ENCODE measurements at regions not wholly inside any gene's neighbourhood (a gene's known extent, or its start where the extent isn't known, plus 50 kb on each side); places are given as distances from the start of the nearest gene placed in this dataset.

DNA sequence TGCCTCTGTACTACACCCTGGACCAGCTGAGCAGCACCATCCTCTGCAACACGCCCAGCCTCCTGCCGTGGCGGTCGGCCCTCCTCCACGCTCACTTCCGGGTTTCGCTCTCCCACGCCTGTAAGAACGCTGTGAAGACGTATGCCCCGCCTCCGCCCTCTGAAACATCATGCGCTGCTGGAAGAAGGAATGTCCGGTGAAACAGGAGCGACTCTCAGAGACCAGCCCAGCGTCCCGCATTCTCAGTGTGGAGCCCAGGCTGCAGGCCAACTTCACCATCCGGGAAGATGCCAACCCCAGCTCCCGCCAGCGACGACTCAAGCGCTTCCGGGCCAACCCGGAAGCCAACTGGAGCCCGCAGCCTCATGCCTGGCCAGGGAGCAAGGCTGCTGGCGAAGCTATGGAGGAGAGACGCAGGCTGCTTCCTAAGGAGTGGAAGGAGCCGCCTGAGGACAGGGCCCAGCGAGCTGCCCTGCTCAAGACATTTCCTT lies 186.1 kb upstream of the SLITRK2 start:
- no peak for DNase-seq (ENCODE audit: low read depth)

- DNase-seq (ENCODE audit: low read depth): no peak
Observed at GRCh38 chrX:145654486-145654885, 163.1 kb upstream of the SLITRK2 start.

DNA sequence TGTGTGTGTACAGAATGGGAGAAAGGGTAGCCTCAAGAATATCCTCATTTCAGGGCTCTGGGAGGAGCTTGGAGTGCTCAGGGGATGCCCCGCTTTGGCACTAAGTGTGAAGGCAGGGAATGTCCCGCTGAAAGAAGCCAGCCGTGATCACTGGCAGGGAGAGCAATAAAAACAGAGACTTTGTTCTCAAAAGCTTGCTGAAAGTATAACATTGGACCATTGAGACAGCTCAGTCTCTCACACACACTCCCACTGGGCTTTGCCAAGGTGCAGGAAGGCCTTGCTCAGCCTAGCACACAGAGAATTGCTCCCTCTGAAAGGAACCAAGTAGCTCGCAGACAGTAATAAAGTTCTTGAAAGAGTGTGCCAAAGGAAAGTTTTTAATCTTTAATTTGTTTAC lies 143.8 kb upstream of the SLITRK2 start:
- DNase-seq (ENCODE audit: low read depth): no peak

DNA sequence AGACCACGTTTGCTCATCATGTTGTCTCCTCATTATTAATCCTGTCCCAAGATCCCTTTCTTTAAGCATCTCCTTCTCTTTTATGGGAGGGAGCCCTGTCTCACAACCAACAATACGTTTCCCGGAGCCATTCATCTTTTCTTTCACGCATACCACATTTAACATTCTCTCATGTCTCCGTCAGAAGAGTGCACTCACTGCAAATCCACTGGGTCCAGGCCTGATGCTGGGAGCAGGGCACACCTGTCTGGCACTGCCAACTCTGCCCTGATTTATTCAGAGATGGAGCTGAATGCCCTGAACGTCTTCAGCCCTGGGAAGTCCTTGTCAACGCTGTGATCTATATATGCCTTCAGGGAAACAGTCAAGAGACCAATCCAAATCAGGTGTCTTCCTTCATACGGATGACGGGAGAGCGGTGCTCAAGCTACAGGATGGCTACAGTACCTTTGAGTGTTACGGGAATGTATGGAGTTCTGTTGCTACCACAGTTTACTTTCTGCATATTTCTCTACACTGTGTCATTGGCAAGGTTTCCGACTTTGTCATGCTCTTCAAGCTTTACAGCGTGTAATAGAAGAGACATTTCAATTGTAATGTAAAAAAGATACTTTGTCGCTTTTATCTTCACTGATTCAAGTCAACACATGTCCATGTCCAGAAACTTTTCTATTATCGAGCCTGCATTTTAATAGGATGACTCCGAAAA lies 140.4 kb upstream of the SLITRK2 start:
- DNase-seq (ENCODE audit: low read depth): no peak

DNA sequence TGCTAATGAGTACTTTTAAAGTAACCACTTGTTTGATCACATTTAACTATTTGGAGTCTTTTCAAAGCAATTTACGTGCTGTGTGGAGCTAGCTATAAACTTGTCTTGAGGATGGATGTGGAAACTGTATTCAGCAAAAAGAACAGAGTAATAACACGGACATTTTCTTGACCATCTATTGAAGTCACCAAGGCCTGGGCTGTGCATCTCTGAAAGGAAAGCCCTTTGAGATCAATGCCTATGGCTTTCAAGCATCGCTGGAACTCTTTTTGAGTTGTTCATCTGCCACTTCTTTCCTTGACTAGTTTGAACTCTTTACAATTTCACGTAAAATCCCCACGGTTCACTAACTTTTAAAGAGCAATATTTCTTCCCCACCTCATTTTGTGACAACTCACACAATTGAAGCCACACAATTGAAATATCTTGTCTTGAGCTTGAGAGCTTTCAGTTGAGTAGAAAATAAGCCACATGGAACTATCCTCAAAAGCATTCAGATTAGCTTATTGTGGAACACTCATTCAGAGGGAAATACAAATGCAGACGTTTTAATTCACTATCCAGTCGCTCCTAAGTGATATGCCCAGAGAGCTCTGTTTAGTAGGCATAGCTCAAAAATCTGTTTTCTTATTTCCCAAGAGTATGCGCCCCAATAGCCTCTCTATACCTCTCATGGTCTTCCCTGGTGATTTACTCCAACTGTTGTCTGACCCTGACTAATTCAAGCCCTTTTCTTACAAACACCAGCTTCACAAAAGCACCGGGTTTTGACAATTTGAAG lies 134.9 kb upstream of the SLITRK2 start:
- no peak for DNase-seq (ENCODE audit: low read depth)

- DNase-seq (ENCODE audit: low read depth): no peak
Observed at GRCh38 chrX:145687146-145687545, 130.5 kb upstream of the SLITRK2 start.

- DNase-seq (ENCODE audit: low read depth): no peak
Observed at GRCh38 chrX:145687707-145688106, 129.9 kb upstream of the SLITRK2 start.

- no peak for DNase-seq (ENCODE audit: low read depth)
Observed at GRCh38 chrX:145694048-145694447, 123.6 kb upstream of the SLITRK2 start.

DNA sequence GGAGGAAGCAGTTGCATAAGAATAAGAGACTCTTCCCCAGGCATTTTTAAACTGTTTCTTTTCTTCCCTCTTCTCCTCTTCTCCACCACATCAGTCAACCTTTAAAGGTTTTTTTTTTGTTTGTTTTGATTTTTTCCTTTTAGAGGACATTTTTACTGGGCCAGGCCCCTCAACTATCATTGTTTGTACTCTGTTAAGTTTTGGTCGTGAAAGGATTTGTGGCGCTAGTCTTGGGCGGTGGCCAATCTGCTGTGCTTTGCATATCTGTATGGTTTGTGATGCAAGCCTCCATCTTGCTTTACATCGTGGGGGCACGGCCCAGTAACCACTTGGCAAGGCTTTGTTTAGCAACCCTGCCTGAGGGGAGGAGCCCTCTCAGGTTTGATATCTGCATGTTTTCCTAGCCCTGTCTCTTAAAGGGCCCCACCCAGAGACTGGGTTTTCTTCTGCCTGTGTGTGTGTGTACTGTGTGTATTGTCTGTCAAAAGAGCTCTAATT lies 101.9 kb upstream of the SLITRK2 start:
- DNase-seq (ENCODE audit: low read depth): no peak

DNA sequence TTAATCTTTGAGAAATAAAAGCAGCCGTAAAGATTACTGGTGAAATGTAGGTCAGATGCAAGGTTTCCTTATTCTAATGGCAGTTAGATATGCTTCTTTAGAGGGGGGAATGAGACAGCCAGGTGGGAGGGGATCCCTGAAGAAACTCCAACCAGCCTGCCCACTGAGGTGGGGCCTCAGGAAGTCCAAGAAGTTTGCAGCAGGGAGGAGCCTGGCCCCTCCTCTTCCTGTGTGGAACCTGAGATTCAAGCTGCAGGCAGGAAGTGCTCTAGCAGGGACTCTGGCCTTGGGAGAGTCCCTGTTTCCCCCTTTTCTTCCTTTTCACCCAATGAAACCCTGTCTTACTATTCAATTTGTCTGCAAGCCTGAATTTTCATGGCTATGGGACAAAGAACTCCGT lies 101.4 kb upstream of the SLITRK2 start:
- DNase-seq (ENCODE audit: low read depth): no peak

DNA sequence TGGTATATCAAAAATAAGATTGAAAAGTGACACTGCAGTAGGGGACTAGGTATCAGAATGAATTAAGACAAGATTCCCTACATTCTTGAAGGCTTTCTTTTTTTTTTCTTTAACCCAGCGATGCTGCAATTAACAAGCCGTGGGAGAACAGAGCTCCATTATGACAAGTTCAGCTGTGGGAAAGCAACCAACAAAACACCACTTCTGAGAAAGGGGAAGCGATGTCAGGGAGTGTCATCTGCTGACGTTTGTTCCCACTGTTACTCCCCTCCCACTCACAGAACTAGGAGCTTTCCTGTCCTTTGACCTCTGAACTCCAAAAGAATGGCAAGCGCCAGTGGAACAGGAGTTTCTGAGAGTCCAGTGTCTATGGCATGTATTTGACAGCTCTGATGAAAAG lies 90.2 kb upstream of the SLITRK2 start:
- no peak for DNase-seq (ENCODE audit: low read depth)

DNA sequence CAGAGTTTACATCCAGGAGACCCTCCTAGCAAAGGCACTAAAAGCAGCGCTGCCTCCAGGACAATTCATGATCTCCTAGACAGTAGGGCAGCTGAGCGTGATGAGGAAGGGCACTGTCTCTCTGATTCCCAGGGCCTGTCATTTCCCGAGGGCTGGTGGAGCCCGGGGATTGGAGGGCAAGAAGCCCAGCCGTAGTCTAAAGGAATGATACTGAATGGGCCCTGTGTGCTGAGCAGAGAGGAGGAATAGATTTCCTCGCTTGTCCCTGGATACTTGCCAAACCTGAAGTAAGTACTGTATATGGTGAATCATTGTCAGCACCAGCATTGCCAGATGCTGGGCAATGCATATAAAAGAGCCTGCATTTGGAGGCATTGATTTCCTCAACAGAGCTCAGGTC lies 88.0 kb upstream of the SLITRK2 start:
- no peak for DNase-seq (ENCODE audit: low read depth)

DNA sequence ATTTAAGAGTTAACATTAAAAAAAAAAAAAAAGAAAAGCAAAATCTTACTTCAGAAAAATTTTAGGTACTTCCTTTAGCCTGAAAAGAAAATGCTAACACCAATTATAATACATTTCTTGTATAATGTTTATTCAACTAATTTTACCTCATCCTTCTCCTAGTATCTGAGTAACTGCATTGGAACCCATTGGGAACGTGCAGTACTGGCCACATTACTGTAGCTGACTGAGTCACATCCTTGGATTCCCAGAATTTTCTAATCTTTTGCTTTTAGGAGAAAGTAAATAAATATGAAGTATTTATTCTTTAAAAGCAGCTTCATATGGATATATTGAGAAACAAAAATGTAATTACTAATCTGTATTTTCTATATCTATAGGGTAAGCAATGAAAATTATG lies 82.6 kb upstream of the SLITRK2 start:
- DNase-seq (ENCODE audit: low read depth): no peak

- DNase-seq (ENCODE audit: low read depth): no peak
Observed at GRCh38 chrX:145751943-145752342, 65.7 kb upstream of the SLITRK2 start.

Measured in stromal cell of bone marrow (primary cell).